K562 (cell line): ENCODE measurements at regions not wholly inside any gene's neighbourhood (a gene's known extent, or its start where the extent isn't known, plus 50 kb on each side); places are given as distances from the start of the nearest gene placed in this dataset.

Source experiments
- ATAC-seq: fragments of 200-7000 bp; cut with Tn5 transposase; 3 replicates; pipeline ENCODE4 v1.9.1; 2020; ENCODE audit warnings: moderate library complexity
- BruUV-seq: library from RNA; stranded (reverse); fragments of 400-500 nt; replicated peaks from 2 replicates; lab custom pipeline; 2021; lab: Mats Ljungman, UMichigan
- CTCF ChIA-PET: fragments of 300-600 bp; formaldehyde crosslinking; extraction: SDS; loops from one replicate; lab custom pipeline; 2021; ENCODE audit warnings: low intra/inter-chr PET ratio; lab: Yijun Ruan, JAX
- POLR2A ChIA-PET: fragments of 300-600, 350-650 bp; sonication (Branson Sonifier 250); formaldehyde crosslinking; extraction: SDS; loops from one replicate; lab custom pipeline; 2021; ENCODE audit warnings: antibody characterized with exemption, inconsistent platforms; lab: Yijun Ruan, JAX
- DNase-seq, 4 experiments: peaks; one replicate each; pipeline versions ENCODE4 v3.0.0 to v3.0.0-alpha.2; 2011 to 2018; ENCODE audit warnings: low spot score in 3 of 4, mixed read lengths in 3 of 4; ENCODE audit errors: extremely low read depth in 1 of 4
- FAIRE-seq: peaks from 2 replicates; lab custom pipeline; 2011; peaks lifted over from hg19 to GRCh38; lab: Jason Lieb, UNC
- H2AFZ ChIP-seq: 2 replicates; pipeline ENCODE4 v1.6.0; 2011; ENCODE audit warnings: low read depth, low read length, control low read depth, inconsistent platforms
- H3K27ac ChIP-seq: fragments of 200-600 bp; 3 replicates; pipeline ENCODE4 v1.8.0; 2011; ENCODE audit warnings: low read depth, mild to moderate bottlenecking, control low read depth, inconsistent platforms, low read length, moderate library complexity, mixed read lengths; ENCODE audit errors: extremely low read depth
- H3K27me3 ChIP-seq, 2 experiments: fragments of 300-600 bp in 1 of 2; 2 replicates in 1 of 2; 3 replicates in 1 of 2; pipeline versions ENCODE4 v1.6.0 to v1.8.0; 2011; ENCODE audit warnings: inconsistent platforms in 2 of 2, low read length in 2 of 2, mild to moderate bottlenecking in 1 of 2, mixed read lengths in 1 of 2, moderate library complexity in 1 of 2; ENCODE audit not compliant: control insufficient read depth in 2 of 2, insufficient read depth in 2 of 2
- H3K36me3 ChIP-seq: fragments of 300-600 bp; 3 replicates; pipeline ENCODE4 v1.8.0; 2011; ENCODE audit warnings: mild to moderate bottlenecking, low read length, inconsistent platforms; ENCODE audit not compliant: control insufficient read depth, insufficient read depth
- H3K4me1 ChIP-seq, 2 experiments: fragments of 200-600 bp in 1 of 2; replicated peaks in 1 of 2; 2 replicates in 1 of 2; 3 replicates in 1 of 2; pipeline versions ENCODE4 v1.5.1 to v1.8.0; 2011; ENCODE audit warnings: inconsistent platforms in 2 of 2, low read length in 2 of 2, mild to moderate bottlenecking in 1 of 2, mixed read lengths in 1 of 2, moderate library complexity in 1 of 2; ENCODE audit not compliant: control insufficient read depth in 2 of 2, insufficient read depth in 2 of 2
- H3K4me2 ChIP-seq: 2 replicates; pipeline ENCODE4 v1.6.1; 2011; ENCODE audit warnings: low read length, control low read depth, inconsistent platforms, mixed read lengths; ENCODE audit not compliant: insufficient read depth
- H3K4me3 ChIP-seq: fragments of 200-600 bp; sonication (generic), shearing (Covaris generic); 2 replicates; pipeline ENCODE4 v1.5.1; 2016; ENCODE audit warnings: control low read depth, inconsistent platforms
- H3K79me2 ChIP-seq: fragments of 200-600 bp; 3 replicates; pipeline ENCODE4 v1.8.0; 2011; ENCODE audit warnings: low read length, inconsistent platforms; ENCODE audit not compliant: control insufficient read depth, insufficient read depth
- H3K9ac ChIP-seq, 2 experiments: 2 replicates each; pipeline versions ENCODE4 v1.6.0 to v1.6.1; 2011; ENCODE audit warnings: low read depth in 2 of 2, low read length in 2 of 2, control low read depth in 1 of 2, inconsistent platforms in 1 of 2, mild to moderate bottlenecking in 1 of 2, mixed read lengths in 1 of 2; ENCODE audit not compliant: insufficient read depth in 1 of 2
- H3K9me1 ChIP-seq: one replicate; pipeline ENCODE4 v1.6.0; 2011; ENCODE audit warnings: inconsistent platforms, mild to moderate bottlenecking, low read length, moderate library complexity; ENCODE audit not compliant: control insufficient read depth, insufficient read depth
- H3K9me3 ChIP-seq: replicated peaks from 2 replicates; pipeline ENCODE4 v1.5.1; 2011; ENCODE audit warnings: low read depth, low read length, inconsistent platforms; ENCODE audit not compliant: control insufficient read depth, insufficient read depth
- H4K20me1 ChIP-seq: replicated peaks from 2 replicates; pipeline ENCODE4 v1.6.1; 2011; ENCODE audit warnings: low read length, inconsistent platforms, mixed read lengths; ENCODE audit not compliant: control insufficient read depth, insufficient read depth
- CBX1 ChIP-seq: sonication (generic); IDR thresholded peaks from 2 replicates; pipeline ENCODE4 v1.6.1; 2016; ENCODE audit warnings: antibody characterized with exemption, low read depth, mild to moderate bottlenecking
- DIDO1 ChIP-seq: fragments of 450-650 bp; IDR thresholded peaks from 2 replicates; pipeline ENCODE4 v1.6.1; 2016; ENCODE audit warnings: low read depth, missing biosample characterization, missing genetic modification characterization
- HDAC3 ChIP-seq: fragments of 450-650 bp; IDR thresholded peaks from 2 replicates; pipeline ENCODE4 v1.6.1; 2018; ENCODE audit warnings: borderline replicate concordance, mild to moderate bottlenecking, moderate library complexity; ENCODE audit not compliant: partially characterized antibody
- SP2 ChIP-seq: IDR thresholded peaks from 2 replicates; pipeline ENCODE4 v1.6.1; 2011; ENCODE audit warnings: mild to moderate bottlenecking, low read depth, low read length, moderate library complexity; ENCODE audit not compliant: poor library complexity, severe bottlenecking; ENCODE audit errors: extremely low read depth
- STAT5A ChIP-seq: IDR thresholded peaks from 2 replicates; pipeline ENCODE4 v1.6.1; 2012; ENCODE audit warnings: low read length, inconsistent platforms, borderline replicate concordance
- VEZF1 ChIP-seq: fragments of 200-800 bp; sonication (Bioruptor generic); IDR thresholded peaks from 2 replicates; pipeline ENCODE4 v1.6.1; 2017; ENCODE audit warnings: missing genetic modification characterization, missing compliant biosample characterization
- ZNF280A ChIP-seq: fragments of 450-650 bp; IDR thresholded peaks from 2 replicates; pipeline ENCODE4 v1.6.1; 2018; ENCODE audit warnings: mild to moderate bottlenecking, low read depth; ENCODE audit not compliant: partially characterized antibody
- ZNF79 ChIP-seq: fragments of 250-450 bp; sonication (Bioruptor Pico); IDR thresholded peaks from 2 replicates; pipeline ENCODE4 v1.4.0; 2020; ENCODE audit warnings: low read depth, mild to moderate bottlenecking, moderate library complexity
- WGBS: fragments of 100-300 bp; shearing (Covaris generic); methylation state at CpG from one replicate; pipeline ENCODE4 v1.1.6; 2016; ENCODE audit warnings: low coverage, mixed read lengths; ENCODE audit not compliant: insufficient coverage; ENCODE audit errors: missing lambda C conversion rate; 5-methylcytosine and 5-hydroxymethylcytosine counted together
- in situ Hi-C: fragments of 300-500 bp; cut with MboI; formaldehyde crosslinking; loops from 4 replicates; pipeline ENCODE4 v1.15.0; 2018; ENCODE audit warnings: inconsistent platforms, mixed read lengths
- intact Hi-C: fragments of 100-400 bp; cut with micrococcal nuclease; formaldehyde crosslinking; loops from 2 replicates; pipeline ENCODE4 v1.14.2; 2022

DNA sequence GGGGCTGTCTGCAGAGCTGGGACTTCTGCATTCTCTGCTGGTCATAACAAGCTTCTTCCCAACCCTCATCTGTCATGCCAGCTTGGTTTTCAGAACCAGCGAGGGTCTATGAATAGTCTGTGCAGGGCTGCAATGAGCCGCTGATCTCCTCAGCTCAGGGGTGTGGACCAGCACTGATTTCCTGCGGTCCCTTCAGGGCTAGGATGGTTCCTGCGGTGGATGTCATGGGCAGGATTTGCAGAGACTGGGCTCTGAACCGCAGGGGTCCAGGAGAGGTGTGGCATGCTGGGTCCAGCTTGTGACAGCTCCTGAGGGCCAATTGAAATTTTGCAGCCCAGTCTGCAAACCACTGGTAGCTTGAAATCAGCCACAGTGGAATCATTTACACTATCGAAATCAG lies 188.2 kb upstream of the AGAP1 start:
- FAIRE-seq (no peak), DNase-seq (no peak), ATAC-seq (no peak)
- H3K27ac ChIP-seq: no peak overlapping the region
- no peak overlapping the region for H3K9ac ChIP-seq
- no peaks in the 10 kb centered on the region for H3K9me3 ChIP-seq
- peaks cover 0 to 11% of the 10 kb centered on the region in 2 experiments; a peak in 3 of 5 replicates for H3K27me3 ChIP-seq
- ChIA-PET CTCF (no interaction called here), POLR2A (interaction anchor here (0.8 kb wide), 1 partner anchor 9 kb away, joined by 3 read pairs; no protein-coding TSS in a partner anchor)
- no TSS peak for BruUV-seq
- WGBS: 0% methylated on average over 3 of the region's 6 CpGs
- no peak for TF ChIP-seq SP2
- no peak for TF ChIP-seq ZNF280A
- TF ChIP-seq VEZF1: no peak
- no peak for TF ChIP-seq DIDO1 (tag)
- TF ChIP-seq CBX1: no peak
- no peak for TF ChIP-seq STAT5A
- TF ChIP-seq ZNF79 (CRISPR knock-in tag): no peak
- TF ChIP-seq HDAC3: no peak
- intact Hi-C loops (no loop called here), in situ Hi-C loops (no loop called here)
- H3K79me2 ChIP-seq: no peaks in the 10 kb centered on the region
- no peaks in the 10 kb centered on the region for H4K20me1 ChIP-seq
- no peaks in the 10 kb centered on the region for H3K36me3 ChIP-seq
- H3K4me2 ChIP-seq: no peak overlapping the region
- no peak overlapping the region for H2AFZ ChIP-seq
- no peaks in the 10 kb centered on the region for H3K9me1 ChIP-seq
- H3K4me1 ChIP-seq: no peaks in the 10 kb centered on the region
- H3K4me3 ChIP-seq: no peak overlapping the region
